AG04450 (cell line): ENCODE measurements at regions not wholly inside any gene's neighbourhood (a gene's known extent, or its start where the extent isn't known, plus 50 kb on each side); places are given as distances from the start of the nearest gene placed in this dataset.

ENCODE experiments used
- CTCF ChIA-PET: fragments of 300-600, 350-600 bp; formaldehyde crosslinking; extraction: SDS; loops from one replicate; lab custom pipeline; 2022; ENCODE audit warnings: antibody characterized with exemption, inconsistent platforms; lab: Charles Lee
- POLR2A ChIA-PET: fragments of 350-600 bp; formaldehyde crosslinking; extraction: SDS; loops from one replicate; lab custom pipeline; 2021; ENCODE audit warnings: antibody characterized with exemption, inconsistent platforms; lab: Yijun Ruan, JAX
- DNase-seq: peaks from one replicate; pipeline ENCODE4 v3.0.0-alpha.2; 2011; ENCODE audit warnings: low read depth, low spot score
- H3K27ac ChIP-seq: one replicate; pipeline ENCODE4 v1.5.1; 2012; ENCODE audit warnings: low read depth, low read length, control low read depth
- H3K27me3 ChIP-seq: one replicate; pipeline ENCODE4 v1.6.0; 2012; ENCODE audit warnings: low read length; ENCODE audit not compliant: control insufficient read depth, insufficient read depth
- H3K4me3 ChIP-seq: 2 replicates; pipeline ENCODE4 v1.5.1; 2011; ENCODE audit warnings: mild to moderate bottlenecking, low read depth, low read length, control low read depth
- H3K9me3 ChIP-seq: 2 replicates; pipeline ENCODE4 v1.5.1; 2012; ENCODE audit warnings: low read length; ENCODE audit not compliant: control insufficient read depth, insufficient read depth
- TF ChIP-seq, protein P1 (sequence below): IDR thresholded peaks from 2 replicates; pipeline ENCODE4 v1.5.1; 2011; ENCODE audit warnings: low read depth, low read length, control low read depth, inconsistent platforms

DNA sequence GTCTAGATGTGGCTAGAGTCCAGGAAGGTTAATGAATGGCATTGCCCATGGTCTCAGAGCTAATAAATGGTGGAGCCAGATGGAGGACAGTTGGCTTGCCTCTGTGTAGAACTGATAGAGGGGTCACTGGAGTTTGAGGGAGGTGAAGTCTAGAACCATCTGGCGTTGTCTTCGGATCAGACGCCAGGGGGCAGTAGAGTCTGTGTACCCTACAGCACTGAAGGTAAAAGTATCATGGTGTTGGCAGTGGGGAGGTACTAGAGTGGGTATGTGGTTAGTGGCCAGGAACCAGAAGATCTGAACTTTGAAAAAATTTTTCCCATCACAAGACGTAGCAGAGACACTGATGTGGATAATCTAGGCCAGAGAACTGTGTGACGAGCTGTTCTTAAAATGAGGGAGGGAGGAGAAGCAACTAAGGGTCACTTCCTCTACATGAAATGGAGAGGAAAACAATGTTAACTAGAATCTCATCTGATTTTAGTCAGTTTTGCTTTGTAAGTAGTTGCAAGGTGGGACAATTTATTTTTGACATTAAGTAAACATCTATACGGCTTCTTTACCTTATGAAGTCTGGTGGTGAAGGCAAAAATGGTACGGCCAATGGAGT is 227.9 kb upstream of the PRSS58 start:
- H3K9me3 ChIP-seq = no peaks in the 10 kb centered on the region
- H3K27ac ChIP-seq = no peak overlapping the region
- TF ChIP-seq, protein P1, sequence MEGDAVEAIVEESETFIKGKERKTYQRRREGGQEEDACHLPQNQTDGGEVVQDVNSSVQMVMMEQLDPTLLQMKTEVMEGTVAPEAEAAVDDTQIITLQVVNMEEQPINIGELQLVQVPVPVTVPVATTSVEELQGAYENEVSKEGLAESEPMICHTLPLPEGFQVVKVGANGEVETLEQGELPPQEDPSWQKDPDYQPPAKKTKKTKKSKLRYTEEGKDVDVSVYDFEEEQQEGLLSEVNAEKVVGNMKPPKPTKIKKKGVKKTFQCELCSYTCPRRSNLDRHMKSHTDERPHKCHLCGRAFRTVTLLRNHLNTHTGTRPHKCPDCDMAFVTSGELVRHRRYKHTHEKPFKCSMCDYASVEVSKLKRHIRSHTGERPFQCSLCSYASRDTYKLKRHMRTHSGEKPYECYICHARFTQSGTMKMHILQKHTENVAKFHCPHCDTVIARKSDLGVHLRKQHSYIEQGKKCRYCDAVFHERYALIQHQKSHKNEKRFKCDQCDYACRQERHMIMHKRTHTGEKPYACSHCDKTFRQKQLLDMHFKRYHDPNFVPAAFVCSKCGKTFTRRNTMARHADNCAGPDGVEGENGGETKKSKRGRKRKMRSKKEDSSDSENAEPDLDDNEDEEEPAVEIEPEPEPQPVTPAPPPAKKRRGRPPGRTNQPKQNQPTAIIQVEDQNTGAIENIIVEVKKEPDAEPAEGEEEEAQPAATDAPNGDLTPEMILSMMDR = peak; percentile 46
- CTCF ChIA-PET = interaction anchor here (0.9 to 12.2 kb wide), 15 partner anchors 10 to 729 kb away, joined by 3 to 328 read pairs (median 4); no protein-coding TSS in a partner anchor
- no peak for DNase-seq
- POLR2A ChIA-PET = no interaction called here
- H3K4me3 ChIP-seq = no peak overlapping the region
- peaks cover 7% of the 10 kb centered on the region for H3K27me3 ChIP-seq

DNA sequence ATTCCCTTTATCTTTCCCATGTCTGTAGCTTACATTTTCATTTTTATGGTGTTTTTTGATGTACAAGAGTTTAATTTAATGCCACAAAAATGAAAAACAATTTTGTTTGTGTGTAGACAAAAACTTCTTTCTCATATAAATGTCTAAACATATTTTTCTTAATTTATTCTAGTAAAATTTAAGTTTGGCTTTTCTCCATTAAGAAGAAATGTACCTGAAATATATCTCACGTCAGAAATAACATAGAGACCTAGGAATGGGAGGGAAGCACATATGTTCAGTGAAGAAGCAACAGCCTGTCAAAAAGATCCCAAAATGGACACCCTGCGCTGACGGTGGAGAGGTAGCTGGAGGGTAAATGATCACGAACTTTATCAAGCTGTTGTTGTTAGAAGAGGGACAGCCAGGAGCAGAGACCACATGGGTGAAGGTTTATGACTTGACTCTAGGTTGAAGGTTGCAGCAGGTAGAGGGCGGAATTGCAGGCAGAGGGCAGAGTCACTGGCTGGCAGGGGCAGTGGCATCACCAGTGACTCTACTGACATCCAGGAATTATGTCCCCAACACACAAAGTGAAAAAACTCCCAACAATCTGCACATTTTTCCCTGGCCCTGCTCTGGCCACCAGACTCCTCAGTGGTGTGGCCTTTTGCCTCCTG is 225.9 kb upstream of the PRSS58 start:
- POLR2A ChIA-PET = no interaction called here
- no peak overlapping the region for H3K4me3 ChIP-seq

DNA sequence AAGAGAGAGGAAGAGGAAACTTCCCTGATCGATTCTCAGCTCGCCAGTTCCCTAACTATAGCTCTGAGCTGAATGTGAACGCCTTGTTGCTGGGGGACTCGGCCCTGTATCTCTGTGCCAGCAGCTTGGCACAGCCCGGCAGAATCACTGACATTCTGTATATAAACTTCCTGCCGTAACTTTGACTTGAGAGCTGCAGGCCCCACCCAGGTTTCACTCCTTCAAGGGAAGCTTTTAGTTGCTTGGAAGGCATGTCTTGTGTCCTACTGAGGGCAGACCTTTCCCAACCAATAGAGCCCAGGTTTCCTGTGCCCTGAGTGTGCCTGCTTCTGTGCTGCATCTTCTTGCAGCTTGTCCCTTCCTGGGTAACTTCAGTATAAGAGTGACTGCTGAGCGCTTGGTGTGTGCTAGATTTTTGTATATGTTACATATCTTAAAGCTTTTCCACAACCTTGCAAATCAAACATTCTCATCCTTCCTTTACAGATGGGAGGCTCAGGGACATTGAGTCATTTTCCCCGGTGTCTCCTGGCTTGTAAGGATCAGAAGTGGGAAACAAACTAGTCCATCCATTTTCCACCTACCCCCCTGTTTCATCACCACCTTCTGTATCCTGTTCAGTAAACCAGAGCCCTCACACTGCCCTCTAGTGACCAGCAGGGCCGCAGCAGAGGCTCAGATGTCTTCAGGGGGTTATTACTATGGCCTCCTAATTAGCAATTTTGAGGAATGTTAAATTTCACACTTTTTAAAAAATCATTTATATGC is 225.2 kb upstream of the PRSS58 start:
- Histone ChIP-seq H3K4me3 (no peak overlapping the region), H3K27ac (no peak overlapping the region), H3K9me3 (no peaks in the 10 kb centered on the region), H3K27me3 (no peaks in the 10 kb centered on the region)
- DNase-seq = no peak
- ChIA-PET CTCF (interaction anchor here (0.6 to 12.2 kb wide), 43 partner anchors 9 to 841 kb away, joined by 3 to 328 read pairs (median 5); no protein-coding TSS in a partner anchor), POLR2A (no interaction called here)
- TF ChIP-seq, protein P1 = peak; percentile 97

More for the DNA sequence above, 225.9 kb upstream of the PRSS58 start:
- Histone ChIP-seq H3K27ac (no peak overlapping the region), H3K9me3 (no peaks in the 10 kb centered on the region), H3K27me3 (no peaks in the 10 kb centered on the region)
- TF ChIP-seq, protein P1 = no peak
- no peak for DNase-seq
- CTCF ChIA-PET = interaction anchor here (0.6 to 12.2 kb wide), 41 partner anchors 8 to 842 kb away, joined by 3 to 328 read pairs (median 6); no protein-coding TSS in a partner anchor

DNA sequence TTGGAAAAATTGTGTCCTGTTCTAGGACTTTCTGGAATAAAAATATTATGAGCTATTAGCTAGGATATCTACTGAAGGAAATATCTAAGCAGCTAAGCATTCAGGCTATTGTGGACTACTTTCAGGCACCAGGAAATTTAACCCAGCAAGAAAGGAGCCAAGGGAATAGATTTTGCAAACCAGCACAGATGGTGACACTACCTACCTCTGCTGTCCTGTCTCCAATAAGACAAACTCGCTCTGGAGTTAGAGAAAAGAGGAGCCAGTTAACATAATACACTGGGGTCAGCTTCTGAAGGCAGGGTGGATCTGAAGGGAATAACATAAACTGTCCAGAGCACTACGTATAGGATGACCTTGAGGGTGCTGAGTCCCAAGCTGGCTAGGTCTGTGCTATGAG is 223.7 kb upstream of the PRSS58 start:
- CTCF ChIA-PET = interaction anchor here (0.6 to 12.2 kb wide), 21 partner anchors 8 to 302 kb away, joined by 3 to 328 read pairs (median 5); no protein-coding TSS in a partner anchor
- TF ChIP-seq, protein P1 = peak; percentile 53
- Histone ChIP-seq H3K27me3 (no peaks in the 10 kb centered on the region), H3K27ac (no peak overlapping the region), H3K9me3 (no peaks in the 10 kb centered on the region), H3K4me3 (no peak overlapping the region)
- no peak for DNase-seq
- POLR2A ChIA-PET = interaction anchor here (0.5 kb wide), 1 partner anchor 155 kb away, joined by 3 read pairs; no protein-coding TSS in a partner anchor
